Central memory CD8-positive, alpha-beta T cell (primary cell): ENCODE measurements at regions not wholly inside any gene's neighbourhood (a gene's known extent, or its start where the extent isn't known, plus 50 kb on each side); places are given as distances from the start of the nearest gene placed in this dataset.
"Not testable (repeated sequence)": the region's sequence is repeated elsewhere in the genome, so short reads cannot be mapped to it uniquely, and the experiment has no call there.

ENCODE experiments used
- ATAC-seq: fragments of 150-1000 bp; cut with Tn5 transposase; replicated peaks from 2 replicates; pipeline ENCODE4 v1.10.0; 2022; ENCODE audit warnings: mild to moderate bottlenecking, moderate FRiP score, moderate number of reproducible peaks; ENCODE audit not compliant: poor library complexity, severe bottlenecking; ENCODE audit errors: extremely low read depth
- DNase-seq, 2 donors: peaks; one replicate each; pipeline ENCODE4 v3.0.0; 2021; ENCODE audit warnings: low spot score in 2 of 2
- H3K27ac Mint-ChIP-seq: one replicate; pipeline ENCODE4 v1.8.0; 2022; ENCODE audit warnings: low read depth, mild to moderate bottlenecking, moderate library complexity, mixed read lengths
- H3K27me3 Mint-ChIP-seq: one replicate; pipeline ENCODE4 v1.8.0; 2022; ENCODE audit warnings: mixed read lengths
- H3K36me3 Mint-ChIP-seq: one replicate; pipeline ENCODE4 v1.8.0; 2022; ENCODE audit warnings: mild to moderate bottlenecking, moderate library complexity, mixed read lengths; ENCODE audit not compliant: insufficient read depth
- H3K4me1 Mint-ChIP-seq: one replicate; pipeline ENCODE4 v1.8.0; 2022; ENCODE audit warnings: mixed read lengths
- H3K4me3 Mint-ChIP-seq: one replicate; pipeline ENCODE4 v1.8.0; 2022; ENCODE audit warnings: mild to moderate bottlenecking, moderate library complexity, mixed read lengths
- H3K9me3 Mint-ChIP-seq: one replicate; pipeline ENCODE4 v1.8.0; 2022; ENCODE audit warnings: mixed read lengths

DNA sequence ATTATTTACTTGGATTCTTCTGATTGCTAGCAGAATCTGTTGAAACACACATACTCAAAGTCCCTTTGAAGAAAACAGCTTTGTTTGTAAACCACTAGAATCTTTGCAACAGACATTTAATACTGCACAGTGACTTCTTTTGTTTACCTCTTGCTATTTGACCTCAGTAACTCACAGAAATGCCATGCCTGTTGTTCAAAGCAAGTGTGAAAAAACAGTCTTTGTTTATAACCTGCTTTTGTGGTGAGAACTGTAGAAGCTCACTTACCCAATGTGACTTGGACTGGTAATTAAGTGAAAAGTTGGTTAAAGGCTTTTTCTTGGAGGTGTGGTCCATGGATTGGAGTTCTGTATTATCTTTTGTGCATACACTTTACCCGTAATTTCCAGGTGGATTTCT is 55.7 kb upstream of the ARL17B start:
- DNase-seq, H3K9me3 Mint-ChIP-seq, H3K4me3 Mint-ChIP-seq, H3K27me3 Mint-ChIP-seq, H3K27ac Mint-ChIP-seq, H3K4me1 Mint-ChIP-seq, H3K36me3 Mint-ChIP-seq: not testable (repeated sequence)
- ATAC-seq, result peak; percentile 58

DNA sequence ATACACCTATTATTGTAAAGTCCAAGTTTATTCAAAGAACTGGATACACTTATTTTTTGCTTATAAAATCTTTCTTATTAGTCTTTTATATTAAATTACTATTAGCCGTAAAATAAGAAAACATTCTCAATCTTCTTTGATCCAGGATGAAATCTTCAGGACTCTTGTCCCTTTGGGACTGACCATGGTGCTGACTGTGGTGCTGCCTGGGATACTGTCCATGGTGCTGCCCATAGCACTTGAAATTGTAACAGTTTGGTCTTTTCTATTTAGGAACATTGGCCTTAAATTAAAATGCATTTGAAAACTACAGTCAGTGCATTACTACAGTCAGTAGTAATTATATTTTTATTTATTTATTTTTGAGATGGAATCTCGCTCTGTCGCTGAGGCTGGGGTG is 53.0 kb upstream of the ARL17B start:
- not testable (repeated sequence) for H3K4me3 Mint-ChIP-seq, H3K4me1 Mint-ChIP-seq, ATAC-seq, H3K27ac Mint-ChIP-seq, H3K9me3 Mint-ChIP-seq, H3K27me3 Mint-ChIP-seq, DNase-seq, H3K36me3 Mint-ChIP-seq

DNA sequence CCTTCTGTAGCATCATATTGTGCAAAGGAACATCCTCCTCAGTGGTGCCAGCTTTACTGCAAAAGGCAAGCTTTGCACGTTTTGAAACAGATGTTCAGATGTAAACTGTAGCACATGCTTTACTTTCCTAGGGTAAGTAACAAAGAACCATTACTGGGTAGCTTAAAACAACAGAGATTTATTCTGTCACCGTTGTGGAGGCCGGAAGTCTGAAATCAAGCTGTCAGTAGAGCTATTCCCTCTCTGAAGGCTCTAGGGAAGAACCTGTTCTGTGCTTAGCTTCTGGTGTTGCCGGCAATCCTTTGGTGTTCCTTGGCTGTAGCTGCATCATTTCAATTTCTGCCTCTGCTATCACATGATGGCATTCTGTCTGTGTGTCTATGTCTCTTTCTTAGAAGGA is 50.6 kb upstream of the ARL17B start:
- H3K4me1 Mint-ChIP-seq, H3K27ac Mint-ChIP-seq, H3K9me3 Mint-ChIP-seq, H3K27me3 Mint-ChIP-seq, H3K4me3 Mint-ChIP-seq, DNase-seq, H3K36me3 Mint-ChIP-seq: not testable (repeated sequence)
- peak; percentile 14 for ATAC-seq

GRCh38 chr17:46411172-46411852 is 49.7 kb upstream of the ARL17B start:
- not testable (repeated sequence) for H3K36me3 Mint-ChIP-seq, H3K4me1 Mint-ChIP-seq, H3K9me3 Mint-ChIP-seq, H3K4me3 Mint-ChIP-seq, DNase-seq, H3K27ac Mint-ChIP-seq, H3K27me3 Mint-ChIP-seq
- ATAC-seq, result peak; percentile 99
